ENCODE measurements at regions not wholly inside any gene's neighbourhood (a gene's known extent, or its start where the extent isn't known, plus 50 kb on each side); places are given as distances from the start of the nearest gene placed in this dataset.

DNA sequence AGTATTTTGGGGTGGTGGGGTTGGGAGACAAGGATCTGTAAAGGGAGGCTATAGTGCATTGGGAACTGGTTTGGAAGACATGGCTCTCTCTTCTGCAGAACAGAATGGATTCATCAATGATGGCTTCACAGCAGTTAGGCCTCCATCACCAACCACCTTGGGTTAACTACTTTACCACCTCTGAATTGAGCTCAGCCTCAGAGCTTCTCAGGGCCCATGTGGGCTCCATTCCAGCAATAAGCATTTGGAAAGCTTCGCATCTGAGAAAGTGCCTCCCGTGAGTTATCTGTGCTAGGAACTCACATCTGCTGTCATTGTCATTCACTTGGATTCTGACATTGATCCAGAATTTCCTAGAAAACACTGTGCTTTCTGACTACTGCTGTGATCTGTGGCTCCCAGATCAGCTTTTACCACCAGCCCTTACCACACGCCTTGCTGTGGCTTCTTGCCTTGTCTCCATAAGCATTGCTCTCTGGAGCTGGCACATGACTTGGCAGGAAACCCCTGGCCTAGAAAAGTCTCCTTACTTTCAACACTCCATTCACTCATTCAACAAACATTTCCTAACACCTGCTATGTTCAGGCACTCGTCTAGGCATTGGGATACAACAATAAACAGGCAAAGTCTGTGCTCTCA, 70.7 kb upstream of the ADO start:
- H3K36me3 ChIP-seq (replicated peaks; ENCODE audit: low read depth, low read length), result no peaks in the 10 kb centered on the region
- H3K4me1 ChIP-seq (ENCODE audit: low read length), result peaks cover 37% of the 10 kb centered on the region
- H3K27ac ChIP-seq (ENCODE audit: low read length), result peak overlapping the region; percentile 87
- no peaks in the 10 kb centered on the region for H3K27me3 ChIP-seq (ENCODE audit: low read depth, low read length)
- H3K4me2 ChIP-seq (ENCODE audit: low read length), result peak overlapping the region; percentile 90
- H3K9me3 ChIP-seq (ENCODE audit: insufficient read depth, low read length), result no peaks in the 10 kb centered on the region
- H3K79me2 ChIP-seq (ENCODE audit: low read length), result no peaks in the 10 kb centered on the region
- TF ChIP-seq, protein P1, sequence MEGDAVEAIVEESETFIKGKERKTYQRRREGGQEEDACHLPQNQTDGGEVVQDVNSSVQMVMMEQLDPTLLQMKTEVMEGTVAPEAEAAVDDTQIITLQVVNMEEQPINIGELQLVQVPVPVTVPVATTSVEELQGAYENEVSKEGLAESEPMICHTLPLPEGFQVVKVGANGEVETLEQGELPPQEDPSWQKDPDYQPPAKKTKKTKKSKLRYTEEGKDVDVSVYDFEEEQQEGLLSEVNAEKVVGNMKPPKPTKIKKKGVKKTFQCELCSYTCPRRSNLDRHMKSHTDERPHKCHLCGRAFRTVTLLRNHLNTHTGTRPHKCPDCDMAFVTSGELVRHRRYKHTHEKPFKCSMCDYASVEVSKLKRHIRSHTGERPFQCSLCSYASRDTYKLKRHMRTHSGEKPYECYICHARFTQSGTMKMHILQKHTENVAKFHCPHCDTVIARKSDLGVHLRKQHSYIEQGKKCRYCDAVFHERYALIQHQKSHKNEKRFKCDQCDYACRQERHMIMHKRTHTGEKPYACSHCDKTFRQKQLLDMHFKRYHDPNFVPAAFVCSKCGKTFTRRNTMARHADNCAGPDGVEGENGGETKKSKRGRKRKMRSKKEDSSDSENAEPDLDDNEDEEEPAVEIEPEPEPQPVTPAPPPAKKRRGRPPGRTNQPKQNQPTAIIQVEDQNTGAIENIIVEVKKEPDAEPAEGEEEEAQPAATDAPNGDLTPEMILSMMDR (IDR thresholded peaks at IDR 0.05; ENCODE audit: low read depth, low read length), result no peak
- no peak for TF ChIP-seq EZH2phosphoT487 (IDR thresholded peaks at IDR 0.05; ENCODE audit: low read depth)
- H4K20me1 ChIP-seq (ENCODE audit: insufficient read depth, low read length), result no peaks in the 10 kb centered on the region
- no peak overlapping the region; the same call in 1 of the 2 replicates for H2AFZ ChIP-seq (ENCODE audit: low read depth, low read length)
- peak overlapping the region; percentile 60 for H3K4me3 ChIP-seq (ENCODE audit: low read length)
- H3K9ac ChIP-seq (ENCODE audit: low read length), result no peak overlapping the region; the same call in 1 of the 2 replicates

DNA sequence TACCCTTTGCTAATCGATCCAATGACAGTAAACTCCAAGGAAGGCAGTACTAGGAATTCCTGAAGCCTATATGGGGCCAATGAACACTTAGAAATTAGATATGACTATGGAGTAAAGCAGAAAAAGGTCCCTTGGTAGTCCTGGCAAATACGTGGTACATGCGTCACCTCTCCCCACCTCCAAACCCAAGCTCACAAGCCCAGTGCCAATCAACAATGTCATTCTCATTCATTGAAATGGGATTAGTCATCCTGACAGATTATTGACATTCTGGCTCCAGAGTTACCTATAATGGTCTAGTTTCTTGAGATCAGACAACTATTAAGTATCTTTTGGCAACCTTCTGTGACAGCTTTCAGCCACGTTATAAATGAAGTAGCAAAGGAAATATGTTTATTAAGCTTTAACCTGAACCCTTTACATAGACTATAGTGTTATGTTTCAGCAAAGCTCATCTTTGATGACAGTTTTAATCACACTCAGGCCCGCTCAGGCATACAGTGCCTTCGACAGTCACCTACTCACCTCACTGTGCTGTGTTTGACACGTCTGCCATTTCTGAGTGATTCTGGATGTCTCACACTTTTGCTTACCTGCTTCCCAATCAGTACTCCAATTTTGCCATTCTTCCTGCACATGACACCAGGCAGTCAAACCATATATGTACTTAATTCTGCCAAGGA, 69.6 kb upstream of the ADO start:
- H3K4me1 ChIP-seq (ENCODE audit: low read length), result peaks cover 37% of the 10 kb centered on the region
- no peak overlapping the region for H3K4me2 ChIP-seq (ENCODE audit: low read length)
- H3K4me3 ChIP-seq (ENCODE audit: low read length), result no peak overlapping the region
- no peak overlapping the region for H3K9ac ChIP-seq (ENCODE audit: low read length)
- TF ChIP-seq EZH2phosphoT487 (IDR thresholded peaks at IDR 0.05; ENCODE audit: low read depth), result no peak
- TF ChIP-seq, protein P1 (IDR thresholded peaks at IDR 0.05; ENCODE audit: low read depth, low read length), result no peak
- no peak overlapping the region for H3K27ac ChIP-seq (ENCODE audit: low read length)
- H3K9me3 ChIP-seq (ENCODE audit: insufficient read depth, low read length), result no peaks in the 10 kb centered on the region
- H3K36me3 ChIP-seq (replicated peaks; ENCODE audit: low read depth, low read length), result no peaks in the 10 kb centered on the region
- no peaks in the 10 kb centered on the region for H3K27me3 ChIP-seq (ENCODE audit: low read depth, low read length)
- no peak overlapping the region for H2AFZ ChIP-seq (ENCODE audit: low read depth, low read length)
- no peaks in the 10 kb centered on the region for H3K79me2 ChIP-seq (ENCODE audit: low read length)
- H4K20me1 ChIP-seq (ENCODE audit: insufficient read depth, low read length), result no peaks in the 10 kb centered on the region

DNA sequence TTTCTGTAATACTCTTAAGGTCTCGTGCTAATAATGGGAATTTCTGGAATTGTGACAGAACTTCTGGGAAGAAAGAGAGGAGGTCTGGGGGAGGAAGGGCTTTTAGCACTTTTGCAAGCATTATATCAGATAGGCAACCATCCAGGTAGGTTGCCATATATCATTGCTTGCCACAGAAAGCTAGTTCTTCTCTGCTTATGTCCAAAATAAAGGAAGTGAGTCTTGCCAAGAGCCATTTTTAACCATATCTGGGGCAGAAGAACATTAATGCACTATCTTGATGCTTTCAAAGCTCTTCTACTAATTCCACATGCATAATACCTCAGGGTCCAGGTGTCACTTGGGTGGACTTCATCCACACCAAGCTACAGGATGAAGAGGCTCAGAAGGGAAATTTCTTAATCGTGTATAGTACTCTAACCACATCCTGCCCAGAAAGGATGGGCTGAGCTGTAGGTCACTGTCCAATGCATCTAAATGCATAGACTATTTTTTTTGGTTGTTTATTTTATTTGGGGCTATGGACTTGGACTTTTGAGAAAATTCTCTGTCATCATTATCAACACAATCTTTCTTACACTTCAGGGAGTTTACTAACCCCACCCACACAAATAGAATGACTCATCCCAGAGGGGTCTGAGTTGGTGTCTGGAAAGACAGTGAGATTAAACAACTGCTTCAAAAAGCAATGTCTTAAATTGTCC, 68.9 kb upstream of the ADO start:
- Histone ChIP-seq H3K4me2 (ENCODE audit: low read length) (peak overlapping the region; percentile 22; the same call in 1 of the 2 replicates), H4K20me1 (ENCODE audit: insufficient read depth, low read length) (no peaks in the 10 kb centered on the region), H3K36me3 (replicated peaks; ENCODE audit: low read depth, low read length) (no peaks in the 10 kb centered on the region), H3K79me2 (ENCODE audit: low read length) (no peaks in the 10 kb centered on the region), H3K4me1 (ENCODE audit: low read length) (peaks cover 37% of the 10 kb centered on the region), H3K27ac (ENCODE audit: low read length) (no peak overlapping the region), H3K4me3 (ENCODE audit: low read length) (no peak overlapping the region), H3K27me3 (ENCODE audit: low read depth, low read length) (no peaks in the 10 kb centered on the region), H2AFZ (ENCODE audit: low read depth, low read length) (no peak overlapping the region), H3K9ac (ENCODE audit: low read length) (no peak overlapping the region), H3K9me3 (ENCODE audit: insufficient read depth, low read length) (no peaks in the 10 kb centered on the region)
- no peak for TF ChIP-seq EZH2phosphoT487 (IDR thresholded peaks at IDR 0.05; ENCODE audit: low read depth)
- TF ChIP-seq, protein P1 (IDR thresholded peaks at IDR 0.05; ENCODE audit: low read depth, low read length), result no peak

- Histone ChIP-seq H3K79me2 (ENCODE audit: low read length) (no peaks in the 10 kb centered on the region), H3K4me1 (ENCODE audit: low read length) (peaks cover 37% of the 10 kb centered on the region), H3K27me3 (ENCODE audit: low read depth, low read length) (no peaks in the 10 kb centered on the region), H3K27ac (ENCODE audit: low read length) (no peak overlapping the region), H3K9ac (ENCODE audit: low read length) (no peak overlapping the region), H3K4me3 (ENCODE audit: low read length) (no peak overlapping the region), H2AFZ (ENCODE audit: low read depth, low read length) (no peak overlapping the region), H3K36me3 (replicated peaks; ENCODE audit: low read depth, low read length) (no peaks in the 10 kb centered on the region), H3K9me3 (ENCODE audit: insufficient read depth, low read length) (no peaks in the 10 kb centered on the region), H4K20me1 (ENCODE audit: insufficient read depth, low read length) (no peaks in the 10 kb centered on the region), H3K4me2 (ENCODE audit: low read length) (no peak overlapping the region)
- TF ChIP-seq, protein P1 (IDR thresholded peaks at IDR 0.05; ENCODE audit: low read depth, low read length), result no peak
- TF ChIP-seq EZH2phosphoT487 (IDR thresholded peaks at IDR 0.05; ENCODE audit: low read depth), result no peak
Measured at GRCh38 chr10:62736168-62736546, 68.4 kb upstream of the ADO start.
